NCI-H2171 (cell line): ENCODE measurements at regions not wholly inside any gene's neighbourhood (a gene's known extent, or its start where the extent isn't known, plus 50 kb on each side); places are given as distances from the start of the nearest gene placed in this dataset.
A peak's percentile ranks its signal among the peaks of the same experiment; 100 is the strongest.
"Not testable (repeated sequence)": the region's sequence is repeated elsewhere in the genome, so short reads cannot be mapped to it uniquely, and the experiment has no call there.

Experiments used
- DNase-seq: peaks from one replicate; lab custom pipeline; 2025; lab: John Stamatoyannopoulos, UW

GRCh38 chr2:34702391-34702790 lies 1103.3 kb upstream of the FAM98A start:
- not testable (repeated sequence) for DNase-seq

DNA sequence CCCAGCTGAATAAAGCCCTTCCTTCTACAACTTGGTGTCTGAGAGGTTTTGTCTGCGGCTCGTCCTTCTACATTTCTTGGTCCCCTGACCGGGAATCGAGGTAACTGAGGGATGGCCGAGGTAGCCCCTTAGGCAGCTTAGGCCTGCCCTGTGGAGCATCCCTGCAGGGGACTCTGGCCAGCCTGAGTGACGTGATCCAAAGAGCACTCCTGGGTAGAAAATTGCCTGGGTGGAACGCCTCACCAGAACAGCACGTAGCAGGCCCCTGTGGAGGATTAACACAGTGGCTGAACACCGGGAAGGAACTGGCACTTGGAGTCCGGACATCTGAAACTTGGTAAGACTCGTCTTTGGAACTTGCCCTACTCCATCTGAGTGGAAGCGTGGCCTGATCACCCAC lies 1078.5 kb upstream of the FAM98A start:
- not testable (repeated sequence) for DNase-seq

DNA sequence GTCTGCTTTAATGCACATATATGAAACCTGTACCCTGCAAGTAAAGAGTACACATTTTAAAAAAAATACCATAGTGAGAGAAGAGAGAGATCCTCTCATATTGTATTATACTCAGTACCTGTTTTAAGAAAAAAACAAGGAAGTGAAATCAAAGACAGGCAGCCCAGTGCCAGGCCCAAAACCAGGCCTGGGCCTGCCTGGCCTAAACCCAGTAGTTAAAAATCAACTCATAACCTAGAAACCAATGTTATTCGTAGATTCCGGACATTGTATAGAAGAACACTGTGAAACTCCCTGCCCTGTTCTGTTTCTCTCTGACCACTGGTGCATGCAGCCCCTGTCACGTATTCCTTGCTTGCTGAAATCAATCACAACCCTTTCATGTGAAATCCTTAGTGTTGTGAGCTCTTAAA lies 1078.0 kb upstream of the FAM98A start:
- not testable (repeated sequence) for DNase-seq

GRCh38 chr2:34670482-34670881 lies 1071.4 kb upstream of the FAM98A start:
- no peak for DNase-seq

GRCh38 chr2:34666821-34667220 lies 1067.7 kb upstream of the FAM98A start:
- DNase-seq, result no peak

DNA sequence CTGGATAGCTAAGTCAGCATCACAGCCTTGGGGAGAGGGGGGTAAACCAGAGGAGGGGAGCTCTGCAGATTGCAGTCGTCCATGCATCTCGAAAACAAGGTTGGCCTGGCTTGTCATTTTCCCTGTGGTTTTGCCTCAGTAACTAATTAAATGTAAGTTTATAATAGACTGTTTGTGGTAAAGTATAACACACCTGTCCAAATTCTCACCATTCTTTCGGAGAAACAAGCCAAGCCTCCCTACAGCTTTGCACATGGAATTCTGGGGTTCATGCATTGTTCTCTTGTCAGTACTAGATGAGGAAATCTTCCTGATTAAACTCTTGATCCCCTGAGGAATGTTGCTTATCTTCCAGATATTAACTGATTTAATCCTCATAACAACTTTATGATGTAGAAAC lies 1065.2 kb upstream of the FAM98A start:
- DNase-seq, result no peak

- DNase-seq, result no peak
Measured at GRCh38 chr2:34663314-34663713, 1064.2 kb upstream of the FAM98A start.

GRCh38 chr2:34660741-34661140 lies 1061.6 kb upstream of the FAM98A start:
- no peak for DNase-seq

GRCh38 chr2:34656632-34657031 lies 1057.5 kb upstream of the FAM98A start:
- DNase-seq, result no peak

- no peak for DNase-seq
Measured at GRCh38 chr2:34652636-34653035, 1053.5 kb upstream of the FAM98A start.

DNA sequence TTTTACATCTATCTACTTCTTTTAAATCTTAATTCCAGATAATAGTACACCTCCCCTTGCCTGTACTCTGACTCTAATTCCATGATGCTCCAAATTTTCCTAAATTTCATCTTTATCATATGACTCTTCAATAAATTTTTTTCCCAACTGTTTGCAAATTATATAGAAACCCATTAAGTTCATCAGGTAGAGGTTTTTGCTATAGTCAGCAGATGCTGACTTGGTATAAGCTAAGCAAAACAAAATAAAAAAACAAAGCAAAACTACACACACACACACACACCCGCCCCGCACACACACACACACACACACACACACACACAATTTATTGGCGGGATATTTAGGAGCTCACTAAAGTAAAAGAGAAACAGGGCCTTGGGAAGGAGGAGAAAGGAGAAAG lies 1047.8 kb upstream of the FAM98A start:
- no peak for DNase-seq

DNA sequence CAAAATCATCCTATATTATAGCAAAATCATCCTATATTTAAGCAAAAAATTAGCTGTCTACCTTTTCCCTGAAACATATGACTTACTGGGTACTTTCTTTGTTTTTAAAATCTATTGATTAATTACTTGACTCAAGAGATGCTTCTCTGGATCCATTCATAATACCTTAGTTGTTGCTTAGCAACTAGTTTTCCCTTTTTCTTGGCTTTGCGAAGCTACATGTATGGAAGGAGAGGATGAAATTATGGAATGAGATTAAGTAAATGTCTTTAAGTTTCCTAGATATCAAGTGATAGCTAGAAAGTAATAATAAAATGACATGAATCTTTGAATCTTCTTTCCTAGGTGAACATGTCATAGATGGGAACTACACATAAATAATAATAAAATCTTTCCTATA lies 1033.2 kb upstream of the FAM98A start:
- no peak for DNase-seq

DNA sequence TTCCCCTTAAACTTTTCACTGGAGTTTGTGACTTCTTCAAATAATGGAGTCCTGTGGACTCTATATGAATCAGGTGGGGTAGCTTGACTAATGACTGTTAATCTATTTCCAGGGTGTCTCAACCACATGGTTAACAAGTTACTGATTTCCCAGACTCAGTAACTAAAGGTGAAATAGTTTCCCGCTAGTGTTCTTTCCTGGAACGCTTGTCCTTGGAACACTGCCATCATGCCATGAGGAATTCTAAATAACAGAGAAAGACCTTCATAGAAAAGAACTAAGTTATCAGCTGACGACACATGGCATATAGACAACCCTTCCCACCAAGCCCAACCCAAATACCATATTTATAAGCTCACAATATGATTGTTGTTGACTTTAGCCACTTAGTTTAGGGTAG lies 1027.9 kb upstream of the FAM98A start:
- DNase-seq, result no peak

DNA sequence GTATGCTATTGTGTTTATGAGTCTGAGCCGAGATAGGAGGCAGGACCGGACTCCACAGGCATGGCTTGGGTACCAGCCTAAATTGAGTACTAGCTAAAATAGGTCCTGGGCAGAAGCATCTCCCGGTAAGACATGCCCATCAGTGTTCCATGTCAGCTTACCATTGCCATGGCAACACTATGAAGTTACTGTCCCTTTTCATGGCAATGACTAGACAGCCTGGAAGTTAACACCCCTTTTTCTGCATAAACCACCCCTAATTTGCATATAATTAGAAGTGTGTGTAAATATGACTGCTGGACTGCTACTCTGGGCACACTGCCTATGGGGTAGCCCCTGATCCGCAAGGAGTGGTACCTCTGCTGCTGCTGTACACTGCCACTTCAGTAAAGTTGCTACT lies 1005.1 kb upstream of the FAM98A start:
- DNase-seq, result no peak

DNA sequence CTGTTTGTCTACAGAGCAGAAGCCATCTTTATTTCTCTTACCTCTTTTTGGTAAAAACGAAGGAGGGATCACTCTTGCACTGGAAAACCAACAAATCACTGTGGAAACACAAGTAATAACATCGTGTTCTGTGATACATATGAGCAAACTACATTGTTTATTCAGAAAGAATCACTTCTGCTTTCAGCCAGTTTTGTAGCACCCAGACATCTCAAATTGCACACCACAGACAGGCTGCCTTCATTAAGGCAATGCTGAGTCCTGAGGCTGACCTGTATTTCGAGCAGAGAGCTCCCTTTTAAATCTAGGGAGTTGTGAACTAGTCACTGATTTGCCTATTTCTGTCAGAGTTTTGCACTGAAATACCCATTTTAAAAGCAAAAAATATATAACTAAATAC lies 1003.2 kb upstream of the FAM98A start:
- DNase-seq, result no peak

DNA sequence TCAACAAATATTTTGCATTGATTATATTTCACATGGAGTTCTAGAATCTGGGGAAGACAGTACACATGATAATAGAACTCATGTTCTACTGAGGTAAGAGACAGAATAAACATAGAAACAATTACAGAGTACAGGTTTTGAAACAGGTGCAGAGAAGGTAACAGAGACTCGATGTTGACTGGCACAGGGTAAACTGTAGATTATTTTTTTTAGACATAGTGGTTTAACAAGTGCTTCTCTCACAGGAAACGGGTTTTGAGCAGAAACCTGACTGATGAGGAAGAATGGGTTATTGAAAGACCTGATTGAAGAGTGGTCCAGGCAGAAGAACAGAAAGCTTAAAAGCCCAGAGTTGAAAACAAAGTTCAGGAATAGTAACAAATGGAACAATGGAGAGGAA lies 1002.5 kb upstream of the FAM98A start:
- no peak for DNase-seq

GRCh38 chr2:34578641-34579040 lies 979.5 kb upstream of the FAM98A start:
- no peak for DNase-seq

GRCh38 chr2:34570266-34570872 lies 971.3 kb upstream of the FAM98A start:
- peak; percentile 19 for DNase-seq

GRCh38 chr2:34567128-34567527 lies 968.0 kb upstream of the FAM98A start:
- no peak for DNase-seq

DNA sequence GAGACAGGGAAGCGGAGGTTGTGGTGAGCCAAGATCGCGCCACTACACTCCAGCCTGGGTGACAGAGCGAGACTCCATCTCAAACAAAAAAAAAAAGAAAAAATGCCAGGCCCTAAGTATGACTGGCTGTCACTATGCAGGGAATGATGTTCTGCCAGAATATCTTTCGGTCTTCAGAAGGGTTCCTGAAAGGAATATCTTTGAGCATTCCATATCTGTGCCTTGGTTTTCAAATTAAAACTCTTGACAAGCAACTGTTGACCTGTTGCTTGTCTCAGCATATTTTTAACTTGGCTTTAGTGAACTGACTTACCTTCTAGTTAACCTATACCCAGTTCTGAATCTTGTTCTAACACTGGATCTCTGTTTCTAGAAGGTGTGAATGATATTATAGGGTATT lies 953.2 kb upstream of the FAM98A start:
- DNase-seq, result no peak

DNA sequence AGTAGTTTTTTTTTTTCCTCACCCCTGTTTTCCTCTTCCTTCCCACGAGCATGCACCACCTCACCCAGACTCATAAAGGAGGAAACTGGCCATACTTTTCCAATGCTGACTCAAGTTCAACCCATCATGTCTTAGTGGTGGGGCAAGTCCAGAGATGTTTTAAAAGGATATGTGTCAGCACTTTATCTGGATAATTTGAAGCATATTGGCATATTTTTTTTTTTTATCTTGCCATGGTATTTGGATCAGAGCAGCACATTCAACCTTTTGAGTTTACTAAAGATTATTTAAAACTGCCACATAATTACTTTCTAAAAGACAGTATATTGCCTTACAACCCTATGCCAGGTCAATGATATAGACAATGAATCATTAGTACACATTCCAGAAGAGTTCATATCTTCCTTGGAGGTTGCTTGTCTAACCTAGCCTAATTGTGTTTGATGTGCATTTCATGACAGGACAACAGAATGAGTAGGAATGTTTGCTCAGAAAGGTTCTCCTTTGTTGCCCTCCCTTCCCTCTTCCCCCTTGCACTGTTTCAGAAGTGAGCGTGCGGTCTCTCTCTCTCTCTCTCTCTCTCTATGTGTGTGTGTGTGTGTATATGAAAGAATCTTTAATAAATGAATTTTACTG lies 950.7 kb upstream of the FAM98A start:
- DNase-seq, result no peak

DNA sequence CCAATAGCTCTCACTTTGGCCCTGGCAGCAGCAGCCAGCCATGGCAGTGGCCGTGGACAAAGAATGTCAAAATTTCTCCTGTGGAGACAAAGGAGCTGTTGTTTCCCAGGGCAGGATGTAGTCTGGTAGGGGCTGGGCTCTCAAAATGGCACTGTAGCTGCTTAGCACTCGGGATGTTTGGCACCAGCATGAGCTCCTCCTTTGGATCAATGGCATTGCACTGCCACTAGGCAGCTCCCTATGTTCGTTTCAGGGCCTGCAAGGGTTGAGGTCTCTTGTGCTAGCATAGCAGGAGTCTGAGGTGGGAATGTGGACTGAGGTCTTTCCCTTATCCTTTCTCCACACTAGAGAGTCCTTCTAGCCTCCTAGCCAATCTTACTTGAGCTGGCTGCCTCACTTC lies 948.8 kb upstream of the FAM98A start:
- no peak for DNase-seq

DNA sequence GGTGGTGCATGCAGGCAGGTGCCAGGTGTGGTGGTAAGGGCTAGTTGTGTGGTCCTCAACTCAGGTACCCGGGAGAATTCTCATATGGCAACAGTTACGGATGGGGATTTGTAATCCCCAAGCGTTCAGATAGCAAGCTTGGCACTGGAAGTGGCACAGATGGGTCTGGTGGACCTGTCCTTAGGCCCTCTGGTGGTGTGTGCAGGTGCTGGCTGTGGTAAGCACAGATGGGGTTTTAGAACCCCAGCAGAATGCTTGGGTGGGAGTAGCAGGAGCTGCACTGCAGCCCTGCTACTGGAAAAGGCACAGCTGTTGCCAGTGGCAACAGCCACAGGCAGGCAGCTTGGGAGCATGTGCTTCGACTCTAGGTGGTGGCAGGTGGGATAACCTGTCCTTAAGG lies 948.2 kb upstream of the FAM98A start:
- DNase-seq, result peak; percentile 73

GRCh38 chr2:34545486-34546136 lies 946.5 kb upstream of the FAM98A start:
- DNase-seq, result no peak
